GM18502 (cell line): ENCODE measurements at regions not wholly inside any gene's neighbourhood (a gene's known extent, or its start where the extent isn't known, plus 50 kb on each side); places are given as distances from the start of the nearest gene placed in this dataset.

Experiments
- ATAC-seq: cut with Tn5 transposase; IDR thresholded peaks from one replicate; pipeline ENCODE4 v1.9.1; 2021; ENCODE audit warnings: mild to moderate bottlenecking; ENCODE audit not compliant: unreplicated experiment, poor library complexity

GRCh38 chr15:87135109-87135508 lies 1055.4 kb downstream of the AGBL1 start:
- no peak for ATAC-seq

- no peak for ATAC-seq
These were observed 1054.0 kb downstream of the AGBL1 start for GRCh38 chr15:87133704-87134103.

GRCh38 chr15:87131067-87131466 lies 1051.4 kb downstream of the AGBL1 start:
- ATAC-seq: no peak

GRCh38 chr15:87129916-87130315 lies 1050.2 kb downstream of the AGBL1 start:
- ATAC-seq: no peak

GRCh38 chr15:87123676-87124382 lies 1044.2 kb downstream of the AGBL1 start:
- ATAC-seq: no peak

- no peak for ATAC-seq
These were observed 1041.7 kb downstream of the AGBL1 start for GRCh38 chr15:87121336-87121735.

- no peak for ATAC-seq
These were observed 1040.9 kb downstream of the AGBL1 start for GRCh38 chr15:87120555-87120954.

GRCh38 chr15:87118846-87119245 lies 1039.2 kb downstream of the AGBL1 start:
- no peak for ATAC-seq

- ATAC-seq: no peak
These were observed 1038.8 kb downstream of the AGBL1 start for GRCh38 chr15:87118435-87118834.

GRCh38 chr15:87115795-87116194 lies 1036.1 kb downstream of the AGBL1 start:
- no peak for ATAC-seq

GRCh38 chr15:87099916-87100315 lies 1020.2 kb downstream of the AGBL1 start:
- no peak for ATAC-seq

- ATAC-seq: no peak
These were observed 1009.9 kb downstream of the AGBL1 start for GRCh38 chr15:87089551-87089950.

GRCh38 chr15:87083201-87083600 lies 1003.5 kb downstream of the AGBL1 start:
- ATAC-seq: no peak

GRCh38 chr15:87082581-87082980 lies 1002.9 kb downstream of the AGBL1 start:
- ATAC-seq: no peak

GRCh38 chr15:87080547-87080946 lies 1000.9 kb downstream of the AGBL1 start:
- no peak for ATAC-seq
